ENCODE measurements at regions not wholly inside any gene's neighbourhood (a gene's known extent, or its start where the extent isn't known, plus 50 kb on each side); places are given as distances from the start of the nearest gene placed in this dataset.

- TF ChIP-seq CTCF (IDR thresholded peaks at IDR 0.05) = no peak
Observed at GRCh38 chr12:90183201-90183600, 474.6 kb upstream of the ATP2B1 start.

GRCh38 chr12:90181216-90181615 is 472.6 kb upstream of the ATP2B1 start:
- no peak for TF ChIP-seq CTCF (IDR thresholded peaks at IDR 0.05)

GRCh38 chr12:90174956-90175355 is 466.3 kb upstream of the ATP2B1 start:
- TF ChIP-seq CTCF (IDR thresholded peaks at IDR 0.05) = no peak

GRCh38 chr12:90174198-90174510 is 465.5 kb upstream of the ATP2B1 start:
- no peak for TF ChIP-seq CTCF (IDR thresholded peaks at IDR 0.05)

- TF ChIP-seq CTCF (IDR thresholded peaks at IDR 0.05) = no peak
Observed at GRCh38 chr12:90173499-90174197, 465.0 kb upstream of the ATP2B1 start.

- TF ChIP-seq CTCF (IDR thresholded peaks at IDR 0.05) = no peak
Observed at GRCh38 chr12:90172524-90172923, 463.9 kb upstream of the ATP2B1 start.

GRCh38 chr12:90170740-90171139 is 462.1 kb upstream of the ATP2B1 start:
- TF ChIP-seq CTCF (IDR thresholded peaks at IDR 0.05) = no peak

All from LNCAP (cell line).